ENCODE measurements at regions not wholly inside any gene's neighbourhood (a gene's known extent, or its start where the extent isn't known, plus 50 kb on each side); places are given as distances from the start of the nearest gene placed in this dataset.
"Not testable (repeated sequence)": the region's sequence is repeated elsewhere in the genome, so short reads cannot be mapped to it uniquely, and the experiment has no call there.

- in situ Hi-C loops (cut with HindIII; ENCODE audit: low sequenced_read_pairs), result no loop called here
Observed at GRCh38 chr5:168135897-168136296, 155.5 kb upstream of the WWC1 start.

- in situ Hi-C loops (cut with HindIII; ENCODE audit: low sequenced_read_pairs), result no loop called here
Observed at GRCh38 chr5:168136340-168136739, 155.1 kb upstream of the WWC1 start.

- in situ Hi-C loops (cut with HindIII; ENCODE audit: low sequenced_read_pairs), result no loop called here
Observed at GRCh38 chr5:168137265-168137664, 154.2 kb upstream of the WWC1 start.

GRCh38 chr5:168140241-168140640, 151.2 kb upstream of the WWC1 start:
- in situ Hi-C loops (cut with HindIII; ENCODE audit: low sequenced_read_pairs), result no loop called here

GRCh38 chr5:168142402-168142801, 149.0 kb upstream of the WWC1 start:
- in situ Hi-C loops (cut with HindIII; ENCODE audit: low sequenced_read_pairs), result no loop called here

GRCh38 chr5:168143521-168143920, 147.9 kb upstream of the WWC1 start:
- in situ Hi-C loops (cut with HindIII; ENCODE audit: low sequenced_read_pairs), result not testable (repeated sequence)

- in situ Hi-C loops (cut with HindIII; ENCODE audit: low sequenced_read_pairs), result no loop called here
Observed at GRCh38 chr5:168147106-168147505, 144.3 kb upstream of the WWC1 start.

GRCh38 chr5:168147568-168148360, 143.7 kb upstream of the WWC1 start:
- in situ Hi-C loops (cut with HindIII; ENCODE audit: low sequenced_read_pairs), result no loop called here

- in situ Hi-C loops (cut with HindIII; ENCODE audit: low sequenced_read_pairs), result no loop called here
Observed at GRCh38 chr5:168151041-168151440, 140.4 kb upstream of the WWC1 start.

- in situ Hi-C loops (cut with HindIII; ENCODE audit: low sequenced_read_pairs), result no loop called here
Observed at GRCh38 chr5:168152660-168153059, 138.8 kb upstream of the WWC1 start.

- in situ Hi-C loops (cut with HindIII; ENCODE audit: low sequenced_read_pairs), result no loop called here
Observed at GRCh38 chr5:168153263-168153875, 138.1 kb upstream of the WWC1 start.

- in situ Hi-C loops (cut with HindIII; ENCODE audit: low sequenced_read_pairs), result no loop called here
Observed at GRCh38 chr5:168153876-168154270, 137.6 kb upstream of the WWC1 start.

GRCh38 chr5:168155585-168155984, 135.9 kb upstream of the WWC1 start:
- in situ Hi-C loops (cut with HindIII; ENCODE audit: low sequenced_read_pairs), result no loop called here

GRCh38 chr5:168156170-168156569, 135.3 kb upstream of the WWC1 start:
- in situ Hi-C loops (cut with HindIII; ENCODE audit: low sequenced_read_pairs), result no loop called here

- in situ Hi-C loops (cut with HindIII; ENCODE audit: low sequenced_read_pairs), result no loop called here
Observed at GRCh38 chr5:168157141-168157540, 134.3 kb upstream of the WWC1 start.

GRCh38 chr5:168159425-168159824, 132.0 kb upstream of the WWC1 start:
- in situ Hi-C loops (cut with HindIII; ENCODE audit: low sequenced_read_pairs), result no loop called here

GRCh38 chr5:168162464-168162863, 129.0 kb upstream of the WWC1 start:
- in situ Hi-C loops (cut with HindIII; ENCODE audit: low sequenced_read_pairs), result no loop called here

GRCh38 chr5:168163966-168164365, 127.5 kb upstream of the WWC1 start:
- in situ Hi-C loops (cut with HindIII; ENCODE audit: low sequenced_read_pairs), result no loop called here

GRCh38 chr5:168165221-168165914, 126.1 kb upstream of the WWC1 start:
- in situ Hi-C loops (cut with HindIII; ENCODE audit: low sequenced_read_pairs), result no loop called here

- in situ Hi-C loops (cut with HindIII; ENCODE audit: low sequenced_read_pairs), result no loop called here
Observed at GRCh38 chr5:168165977-168166376, 125.5 kb upstream of the WWC1 start.

- in situ Hi-C loops (cut with HindIII; ENCODE audit: low sequenced_read_pairs), result no loop called here
Observed at GRCh38 chr5:168167338-168167737, 124.1 kb upstream of the WWC1 start.
